Vagina (tissue), 2 donors: ENCODE measurements at regions not wholly inside any gene's neighbourhood (a gene's known extent, or its start where the extent isn't known, plus 50 kb on each side); places are given as distances from the start of the nearest gene placed in this dataset.

Experiments used
- POLR2A ChIP-seq, 2 donors: fragments of 450-650 bp; IDR thresholded peaks; one replicate each; pipeline ENCODE4 v1.6.1; 2017; ENCODE audit warnings: antibody characterized with exemption in 2 of 2, mild to moderate bottlenecking in 2 of 2, moderate library complexity in 2 of 2
- POLR2AphosphoS5 ChIP-seq, 2 donors: sonication (generic); formaldehyde crosslinking; IDR thresholded peaks; one replicate each; pipeline ENCODE4 v1.9.0; 2017; ENCODE audit warnings: antibody characterized with exemption in 2 of 2, mild to moderate bottlenecking in 2 of 2, low read depth in 1 of 2; ENCODE audit not compliant: insufficient read depth in 1 of 2
- TF ChIP-seq, protein P1 (sequence below), 3 experiments: fragments of 450-650 bp in 2 of 3; fragments of 200-600 bp in 1 of 3; sonication (generic) in 1 of 3; IDR thresholded peaks; one replicate each; pipeline ENCODE4 v1.5.1; 2017 to 2019; ENCODE audit warnings: antibody characterized with exemption in 3 of 3, mild to moderate bottlenecking in 2 of 3, moderate library complexity in 2 of 3

DNA sequence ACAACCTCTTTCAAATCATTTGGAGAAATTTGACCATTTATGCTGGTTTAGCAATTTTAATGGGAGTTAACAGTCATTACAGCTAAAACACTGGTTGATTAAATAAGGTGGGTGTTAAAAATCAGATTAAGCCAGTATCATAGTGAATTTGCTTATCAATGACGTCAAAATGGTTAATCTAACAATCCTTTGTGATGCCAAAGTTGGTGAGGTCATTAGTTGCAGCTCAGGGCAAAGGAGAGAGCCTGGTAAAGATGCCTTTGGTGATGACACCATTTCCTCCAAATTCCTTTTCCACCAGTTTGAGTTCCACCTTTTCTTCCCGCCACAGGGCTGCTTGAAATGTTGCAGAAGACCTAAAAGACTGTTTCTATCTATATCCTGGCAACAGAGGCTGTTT, 757.1 kb upstream of the PIK3C3 start:
- TF ChIP-seq, protein P1, sequence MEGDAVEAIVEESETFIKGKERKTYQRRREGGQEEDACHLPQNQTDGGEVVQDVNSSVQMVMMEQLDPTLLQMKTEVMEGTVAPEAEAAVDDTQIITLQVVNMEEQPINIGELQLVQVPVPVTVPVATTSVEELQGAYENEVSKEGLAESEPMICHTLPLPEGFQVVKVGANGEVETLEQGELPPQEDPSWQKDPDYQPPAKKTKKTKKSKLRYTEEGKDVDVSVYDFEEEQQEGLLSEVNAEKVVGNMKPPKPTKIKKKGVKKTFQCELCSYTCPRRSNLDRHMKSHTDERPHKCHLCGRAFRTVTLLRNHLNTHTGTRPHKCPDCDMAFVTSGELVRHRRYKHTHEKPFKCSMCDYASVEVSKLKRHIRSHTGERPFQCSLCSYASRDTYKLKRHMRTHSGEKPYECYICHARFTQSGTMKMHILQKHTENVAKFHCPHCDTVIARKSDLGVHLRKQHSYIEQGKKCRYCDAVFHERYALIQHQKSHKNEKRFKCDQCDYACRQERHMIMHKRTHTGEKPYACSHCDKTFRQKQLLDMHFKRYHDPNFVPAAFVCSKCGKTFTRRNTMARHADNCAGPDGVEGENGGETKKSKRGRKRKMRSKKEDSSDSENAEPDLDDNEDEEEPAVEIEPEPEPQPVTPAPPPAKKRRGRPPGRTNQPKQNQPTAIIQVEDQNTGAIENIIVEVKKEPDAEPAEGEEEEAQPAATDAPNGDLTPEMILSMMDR (IDR thresholded peaks at IDR 0.05), result no peak
- TF ChIP-seq POLR2AphosphoS5 (IDR thresholded peaks at IDR 0.05; ENCODE audit: insufficient read depth in 1 of 2, low read depth in 1 of 2), result no peak
- no peak for TF ChIP-seq POLR2A (IDR thresholded peaks at IDR 0.05)
